ENCODE measurements at regions not wholly inside any gene's neighbourhood (a gene's known extent, or its start where the extent isn't known, plus 50 kb on each side); places are given as distances from the start of the nearest gene placed in this dataset.

DNA sequence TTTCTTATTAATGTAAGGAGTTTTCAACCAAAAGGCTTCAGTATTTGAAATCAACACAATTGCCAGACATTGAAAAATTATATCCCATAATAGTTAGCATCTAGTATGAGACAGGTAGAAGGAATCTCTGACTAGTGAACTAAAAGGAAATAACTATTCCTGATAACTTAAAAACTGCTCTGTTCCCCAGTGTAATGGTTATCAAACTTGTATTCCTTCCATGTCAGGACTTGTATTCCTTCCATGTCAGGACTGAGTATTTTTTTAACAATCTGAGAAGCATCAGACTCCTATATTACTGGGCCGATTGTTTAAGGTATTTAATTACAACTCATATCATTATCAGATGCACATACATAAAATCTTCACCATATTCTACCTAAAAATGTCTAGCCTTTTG lies 238.5 kb downstream of the HNMT start:
- no CpG with 5 or more reads among the region's 1 CpG for WGBS (ENCODE audit: insufficient coverage)
- no peaks in the 10 kb centered on the region for H3K36me3 ChIP-seq (ENCODE audit: control insufficient read depth in 4 of 4, insufficient read depth in 4 of 4, low read length in 3 of 4)
- CTCF ChIA-PET = no interaction called here

GRCh38 chr2:138205281-138205680 lies 241.0 kb downstream of the HNMT start:
- WGBS (ENCODE audit: insufficient coverage) = 93% methylated on average over 1 of the region's 1 CpG
- ChIA-PET POLR2A (no interaction called here), CTCF (no interaction called here)
- Histone ChIP-seq H3K9me3 (ENCODE audit: control extremely low read depth in 1 of 5, control insufficient read depth in 4 of 5, insufficient read depth in 2 of 5, low read depth in 1 of 5, low read length in 4 of 5) (peaks cover 0 to 1% (median 0%) of the 10 kb centered on the region in 5 experiments), H3K4me1 (ENCODE audit: control extremely low read depth in 1 of 4, control insufficient read depth in 4 of 4, insufficient read depth in 4 of 4, low read length in 3 of 4) (no peaks in the 10 kb centered on the region), H3K27me3 (replicated peaks in 2 of 5; ENCODE audit: control insufficient read depth in 4 of 5, insufficient read depth in 5 of 5, low read length in 4 of 5) (no peaks in the 10 kb centered on the region), H3K27ac (ENCODE audit: insufficient read depth in 1 of 2, low read depth in 1 of 2, low read length in 2 of 2, poor library complexity in 1 of 2, severe bottlenecking in 2 of 2) (no peak overlapping the region), H3K4me3 (ENCODE audit: control insufficient read depth in 1 of 7, extremely low read depth in 1 of 7, insufficient read depth in 4 of 7, low read depth in 2 of 7, low read length in 6 of 7) (no peak overlapping the region), H3K36me3 (ENCODE audit: control insufficient read depth in 4 of 4, insufficient read depth in 4 of 4, low read length in 3 of 4) (no peaks in the 10 kb centered on the region)
- DNase-seq = no peak

More for the DNA sequence above, 238.5 kb downstream of the HNMT start:
- no peak overlapping the region for H3K27ac ChIP-seq (ENCODE audit: insufficient read depth in 1 of 2, low read depth in 1 of 2, low read length in 2 of 2, poor library complexity in 1 of 2, severe bottlenecking in 2 of 2)
- no peak overlapping the region for H3K4me3 ChIP-seq (ENCODE audit: control insufficient read depth in 1 of 7, extremely low read depth in 1 of 7, insufficient read depth in 4 of 7, low read depth in 2 of 7, low read length in 6 of 7)
- DNase-seq = no peak
- POLR2A ChIA-PET = no interaction called here
- H3K27me3 ChIP-seq (replicated peaks in 2 of 5; ENCODE audit: control insufficient read depth in 4 of 5, insufficient read depth in 5 of 5, low read length in 4 of 5) = no peaks in the 10 kb centered on the region
- no peaks in the 10 kb centered on the region for H3K4me1 ChIP-seq (ENCODE audit: control extremely low read depth in 1 of 4, control insufficient read depth in 4 of 4, insufficient read depth in 4 of 4, low read length in 3 of 4)
- H3K9me3 ChIP-seq (ENCODE audit: control extremely low read depth in 1 of 5, control insufficient read depth in 4 of 5, insufficient read depth in 2 of 5, low read depth in 1 of 5, low read length in 4 of 5) = peaks cover 0 to 1% (median 0%) of the 10 kb centered on the region in 5 experiments

GRCh38 chr2:138207074-138207930 lies 243.0 kb downstream of the HNMT start:
- no peaks in the 10 kb centered on the region for H3K4me1 ChIP-seq (ENCODE audit: control extremely low read depth in 1 of 4, control insufficient read depth in 4 of 4, insufficient read depth in 4 of 4, low read length in 3 of 4)
- no peaks in the 10 kb centered on the region for H3K27me3 ChIP-seq (replicated peaks in 2 of 5; ENCODE audit: control insufficient read depth in 4 of 5, insufficient read depth in 5 of 5, low read length in 4 of 5)

GRCh38 chr2:138209009-138209408 lies 244.7 kb downstream of the HNMT start:
- Histone ChIP-seq H3K9me3 (ENCODE audit: control extremely low read depth in 1 of 5, control insufficient read depth in 4 of 5, insufficient read depth in 2 of 5, low read depth in 1 of 5, low read length in 4 of 5) (no peaks in the 10 kb centered on the region), H3K27me3 (replicated peaks in 2 of 5; ENCODE audit: control insufficient read depth in 4 of 5, insufficient read depth in 5 of 5, low read length in 4 of 5) (no peaks in the 10 kb centered on the region), H3K4me3 (ENCODE audit: control insufficient read depth in 1 of 7, extremely low read depth in 1 of 7, insufficient read depth in 4 of 7, low read depth in 2 of 7, low read length in 6 of 7) (no peak overlapping the region), H3K27ac (ENCODE audit: insufficient read depth in 1 of 2, low read depth in 1 of 2, low read length in 2 of 2, poor library complexity in 1 of 2, severe bottlenecking in 2 of 2) (no peak overlapping the region), H3K4me1 (ENCODE audit: control extremely low read depth in 1 of 4, control insufficient read depth in 4 of 4, insufficient read depth in 4 of 4, low read length in 3 of 4) (peaks cover 0 to 8% (median 0%) of the 10 kb centered on the region in 4 experiments), H3K36me3 (ENCODE audit: control insufficient read depth in 4 of 4, insufficient read depth in 4 of 4, low read length in 3 of 4) (no peaks in the 10 kb centered on the region)
- ChIA-PET CTCF (no interaction called here), POLR2A (no interaction called here)
- DNase-seq = no peak
- 100% methylated on average over 3 of the region's 3 CpGs for WGBS (ENCODE audit: insufficient coverage)

More at GRCh38 chr2:138207074-138207930, 243.0 kb downstream of the HNMT start:
- WGBS (ENCODE audit: insufficient coverage) = 100% methylated on average over 2 of the region's 3 CpGs
- Histone ChIP-seq H3K36me3 (ENCODE audit: control insufficient read depth in 4 of 4, insufficient read depth in 4 of 4, low read length in 3 of 4) (no peaks in the 10 kb centered on the region), H3K27ac (ENCODE audit: insufficient read depth in 1 of 2, low read depth in 1 of 2, low read length in 2 of 2, poor library complexity in 1 of 2, severe bottlenecking in 2 of 2) (no peak overlapping the region), H3K9me3 (ENCODE audit: control extremely low read depth in 1 of 5, control insufficient read depth in 4 of 5, insufficient read depth in 2 of 5, low read depth in 1 of 5, low read length in 4 of 5) (no peaks in the 10 kb centered on the region), H3K4me3 (ENCODE audit: control insufficient read depth in 1 of 7, extremely low read depth in 1 of 7, insufficient read depth in 4 of 7, low read depth in 2 of 7, low read length in 6 of 7) (no peak overlapping the region)
- DNase-seq = no peak
- ChIA-PET CTCF (no interaction called here), POLR2A (no interaction called here)

GRCh38 chr2:138210487-138210886 lies 246.2 kb downstream of the HNMT start:
- Histone ChIP-seq H3K36me3 (ENCODE audit: control insufficient read depth in 4 of 4, insufficient read depth in 4 of 4, low read length in 3 of 4) (no peaks in the 10 kb centered on the region), H3K27ac (ENCODE audit: insufficient read depth in 1 of 2, low read depth in 1 of 2, low read length in 2 of 2, poor library complexity in 1 of 2, severe bottlenecking in 2 of 2) (no peak overlapping the region), H3K27me3 (replicated peaks in 2 of 5; ENCODE audit: control insufficient read depth in 4 of 5, insufficient read depth in 5 of 5, low read length in 4 of 5) (no peaks in the 10 kb centered on the region), H3K4me1 (ENCODE audit: control extremely low read depth in 1 of 4, control insufficient read depth in 4 of 4, insufficient read depth in 4 of 4, low read length in 3 of 4) (peaks cover 0 to 8% (median 0%) of the 10 kb centered on the region in 4 experiments), H3K9me3 (ENCODE audit: control extremely low read depth in 1 of 5, control insufficient read depth in 4 of 5, insufficient read depth in 2 of 5, low read depth in 1 of 5, low read length in 4 of 5) (no peaks in the 10 kb centered on the region), H3K4me3 (ENCODE audit: control insufficient read depth in 1 of 7, extremely low read depth in 1 of 7, insufficient read depth in 4 of 7, low read depth in 2 of 7, low read length in 6 of 7) (no peak overlapping the region)
- no CpG with 5 or more reads among the region's 2 CpGs for WGBS (ENCODE audit: insufficient coverage)
- ChIA-PET POLR2A (no interaction called here), CTCF (no interaction called here)
- no peak for DNase-seq

GRCh38 chr2:138212434-138212833 lies 248.2 kb downstream of the HNMT start:
- CTCF ChIA-PET = interaction anchor here (0.7 kb wide), 1 partner anchor 8 kb away, joined by 3 read pairs; no protein-coding TSS in a partner anchor
- 86% methylated on average over 2 of the region's 2 CpGs for WGBS (ENCODE audit: insufficient coverage)

DNA sequence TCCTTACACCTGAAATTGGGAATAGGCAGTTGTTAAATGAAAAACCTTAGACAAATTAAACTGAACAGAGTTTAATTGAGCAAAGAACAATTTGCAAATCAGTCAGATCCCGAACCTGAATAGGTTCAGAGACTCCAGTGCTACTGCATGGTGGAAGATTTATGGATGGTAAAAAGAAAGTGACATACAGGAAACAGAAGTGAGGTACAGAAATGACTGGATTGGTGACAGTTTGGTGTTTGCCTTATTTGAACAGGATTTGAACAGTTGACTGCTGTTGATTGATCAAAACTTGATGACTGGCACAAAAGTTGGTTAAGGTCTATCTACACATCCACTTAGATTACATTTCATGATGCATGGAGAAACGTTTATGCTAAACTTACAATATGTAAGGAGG lies 248.8 kb downstream of the HNMT start:
- POLR2A ChIA-PET = no interaction called here

More at GRCh38 chr2:138212434-138212833, 248.2 kb downstream of the HNMT start:
- peaks cover 0 to 8% (median 0%) of the 10 kb centered on the region in 4 experiments for H3K4me1 ChIP-seq (ENCODE audit: control extremely low read depth in 1 of 4, control insufficient read depth in 4 of 4, insufficient read depth in 4 of 4, low read length in 3 of 4)
- no peak overlapping the region for H3K4me3 ChIP-seq (ENCODE audit: control insufficient read depth in 1 of 7, extremely low read depth in 1 of 7, insufficient read depth in 4 of 7, low read depth in 2 of 7, low read length in 6 of 7)
- no peaks in the 10 kb centered on the region for H3K27me3 ChIP-seq (replicated peaks in 2 of 5; ENCODE audit: control insufficient read depth in 4 of 5, insufficient read depth in 5 of 5, low read length in 4 of 5)
- no peaks in the 10 kb centered on the region for H3K9me3 ChIP-seq (ENCODE audit: control extremely low read depth in 1 of 5, control insufficient read depth in 4 of 5, insufficient read depth in 2 of 5, low read depth in 1 of 5, low read length in 4 of 5)
- POLR2A ChIA-PET = no interaction called here
- H3K27ac ChIP-seq (ENCODE audit: insufficient read depth in 1 of 2, low read depth in 1 of 2, low read length in 2 of 2, poor library complexity in 1 of 2, severe bottlenecking in 2 of 2) = no peak overlapping the region
- H3K36me3 ChIP-seq (ENCODE audit: control insufficient read depth in 4 of 4, insufficient read depth in 4 of 4, low read length in 3 of 4) = no peaks in the 10 kb centered on the region
- DNase-seq = no peak

More for the DNA sequence above, 248.8 kb downstream of the HNMT start:
- Histone ChIP-seq H3K4me1 (ENCODE audit: control extremely low read depth in 1 of 4, control insufficient read depth in 4 of 4, insufficient read depth in 4 of 4, low read length in 3 of 4) (peaks cover 0 to 8% (median 0%) of the 10 kb centered on the region in 4 experiments), H3K4me3 (ENCODE audit: control insufficient read depth in 1 of 7, extremely low read depth in 1 of 7, insufficient read depth in 4 of 7, low read depth in 2 of 7, low read length in 6 of 7) (no peak overlapping the region), H3K9me3 (ENCODE audit: control extremely low read depth in 1 of 5, control insufficient read depth in 4 of 5, insufficient read depth in 2 of 5, low read depth in 1 of 5, low read length in 4 of 5) (no peaks in the 10 kb centered on the region), H3K36me3 (ENCODE audit: control insufficient read depth in 4 of 4, insufficient read depth in 4 of 4, low read length in 3 of 4) (no peaks in the 10 kb centered on the region), H3K27ac (ENCODE audit: insufficient read depth in 1 of 2, low read depth in 1 of 2, low read length in 2 of 2, poor library complexity in 1 of 2, severe bottlenecking in 2 of 2) (no peak overlapping the region), H3K27me3 (replicated peaks in 2 of 5; ENCODE audit: control insufficient read depth in 4 of 5, insufficient read depth in 5 of 5, low read length in 4 of 5) (no peaks in the 10 kb centered on the region)
- peak in 2 of 3 donors; percentile 37 to 62 for DNase-seq
- CTCF ChIA-PET = no interaction called here
- WGBS (ENCODE audit: insufficient coverage) = 50% methylated on average over 1 of the region's 2 CpGs
